ENCODE measurements at regions not wholly inside any gene's neighbourhood (a gene's known extent, or its start where the extent isn't known, plus 50 kb on each side); places are given as distances from the start of the nearest gene placed in this dataset.

DNA sequence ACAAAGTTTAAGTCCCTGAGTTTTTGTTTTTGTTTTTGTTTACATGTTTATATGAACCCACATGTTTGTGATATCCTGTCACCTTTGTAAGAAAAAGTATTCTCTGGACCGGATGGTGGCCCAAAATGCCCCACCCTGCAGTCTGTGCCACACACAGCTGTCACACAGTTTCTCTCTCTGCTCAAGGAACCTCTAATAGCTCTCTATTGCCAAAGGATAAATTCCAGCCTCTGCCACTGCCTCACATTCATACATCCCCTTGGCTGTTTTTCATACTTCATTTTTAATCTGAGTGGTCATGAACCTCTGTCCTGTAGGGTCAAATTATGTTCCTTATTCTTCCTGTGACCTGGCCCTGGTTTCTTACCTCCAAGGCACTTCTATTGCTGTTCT, 520.3 kb upstream of the CDH5 start:
- TF ChIP-seq, protein P1, sequence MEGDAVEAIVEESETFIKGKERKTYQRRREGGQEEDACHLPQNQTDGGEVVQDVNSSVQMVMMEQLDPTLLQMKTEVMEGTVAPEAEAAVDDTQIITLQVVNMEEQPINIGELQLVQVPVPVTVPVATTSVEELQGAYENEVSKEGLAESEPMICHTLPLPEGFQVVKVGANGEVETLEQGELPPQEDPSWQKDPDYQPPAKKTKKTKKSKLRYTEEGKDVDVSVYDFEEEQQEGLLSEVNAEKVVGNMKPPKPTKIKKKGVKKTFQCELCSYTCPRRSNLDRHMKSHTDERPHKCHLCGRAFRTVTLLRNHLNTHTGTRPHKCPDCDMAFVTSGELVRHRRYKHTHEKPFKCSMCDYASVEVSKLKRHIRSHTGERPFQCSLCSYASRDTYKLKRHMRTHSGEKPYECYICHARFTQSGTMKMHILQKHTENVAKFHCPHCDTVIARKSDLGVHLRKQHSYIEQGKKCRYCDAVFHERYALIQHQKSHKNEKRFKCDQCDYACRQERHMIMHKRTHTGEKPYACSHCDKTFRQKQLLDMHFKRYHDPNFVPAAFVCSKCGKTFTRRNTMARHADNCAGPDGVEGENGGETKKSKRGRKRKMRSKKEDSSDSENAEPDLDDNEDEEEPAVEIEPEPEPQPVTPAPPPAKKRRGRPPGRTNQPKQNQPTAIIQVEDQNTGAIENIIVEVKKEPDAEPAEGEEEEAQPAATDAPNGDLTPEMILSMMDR (IDR thresholded peaks at IDR 0.05), result no peak
- no peak for TF ChIP-seq POLR2A (IDR thresholded peaks at IDR 0.05)

Data from Peyer's patch (tissue), 4 donors.